Stimulated activated CD4-positive, alpha-beta T cell treated with anti-CD3 and anti-CD28 coated beads, Interleukin-12 subunit alpha, Interleukin-12 subunit beta, amount 100 ng/mL, for 48 hours (primary cell): ENCODE measurements at regions not wholly inside any gene's neighbourhood (a gene's known extent, or its start where the extent isn't known, plus 50 kb on each side); places are given as distances from the start of the nearest gene placed in this dataset.
"Not testable (repeated sequence)": the region's sequence is repeated elsewhere in the genome, so short reads cannot be mapped to it uniquely, and the experiment has no call there.

Experiments
- DNase-seq, 3 donors: peaks; one replicate each; pipeline ENCODE4 v3.0.0-alpha.2; 2020; ENCODE audit warnings: low read depth in 2 of 3, low spot score in 1 of 3

- not testable (repeated sequence) for DNase-seq
Measured at GRCh38 chr7:73176813-73177212, 91.0 kb upstream of the SPDYE9 start.

GRCh38 chr7:73175322-73175721, 89.5 kb upstream of the SPDYE9 start:
- not testable (repeated sequence) for DNase-seq

- not testable (repeated sequence) for DNase-seq
Measured at GRCh38 chr7:73170902-73171301, 85.1 kb upstream of the SPDYE9 start.

- not testable (repeated sequence) for DNase-seq
Measured at GRCh38 chr7:73170415-73170814, 84.6 kb upstream of the SPDYE9 start.

GRCh38 chr7:73166152-73166551, 80.3 kb upstream of the SPDYE9 start:
- not testable (repeated sequence) for DNase-seq

- DNase-seq, result not testable (repeated sequence)
Measured at GRCh38 chr7:73162680-73163079, 76.8 kb upstream of the SPDYE9 start.

- DNase-seq, result not testable (repeated sequence)
Measured at GRCh38 chr7:73161727-73162126, 75.9 kb upstream of the SPDYE9 start.

- DNase-seq, result not testable (repeated sequence)
Measured at GRCh38 chr7:73157169-73157661, 71.4 kb upstream of the SPDYE9 start.

GRCh38 chr7:73156510-73157168, 70.8 kb upstream of the SPDYE9 start:
- DNase-seq, result not testable (repeated sequence)

- peak; percentile 32 to 78 (median 77) for DNase-seq
Measured at GRCh38 chr7:73154586-73155038, 68.8 kb upstream of the SPDYE9 start.

GRCh38 chr7:73153921-73154585, 68.2 kb upstream of the SPDYE9 start:
- not testable (repeated sequence) for DNase-seq

GRCh38 chr7:73148570-73148969, 62.7 kb upstream of the SPDYE9 start:
- not testable (repeated sequence) for DNase-seq

- DNase-seq, result not testable (repeated sequence)
Measured at GRCh38 chr7:73147681-73148080, 61.8 kb upstream of the SPDYE9 start.

GRCh38 chr7:73143993-73144392, 58.2 kb upstream of the SPDYE9 start:
- DNase-seq, result not testable (repeated sequence)

GRCh38 chr7:73137922-73138321, 52.1 kb upstream of the SPDYE9 start:
- DNase-seq, result not testable (repeated sequence)
